CD8-positive, alpha-beta memory T cell (primary cell): ENCODE measurements at regions not wholly inside any gene's neighbourhood (a gene's known extent, or its start where the extent isn't known, plus 50 kb on each side); places are given as distances from the start of the nearest gene placed in this dataset.

Experiments
- CTCF ChIA-PET: fragments of 350-600 bp; sonication (Branson Sonifier 250); formaldehyde crosslinking; loops from one replicate; lab custom pipeline; 2021; ENCODE audit warnings: antibody characterized with exemption; lab: Charles Lee
- POLR2A ChIA-PET: fragments of 350-600 bp; sonication (Branson Sonifier 250); formaldehyde crosslinking; loops from one replicate; lab custom pipeline; 2021; ENCODE audit warnings: antibody characterized with exemption; lab: Charles Lee
- DNase-seq, 5 donors: peaks; one replicate each; pipeline versions ENCODE4 v3.0.0 to v3.0.0-alpha.2; 2020 to 2022; ENCODE audit warnings: mixed read lengths in 1 of 5
- H3K27ac ChIP-seq: one replicate; pipeline ENCODE4 v1.7.0; 2013; ENCODE audit warnings: low read depth, mild to moderate bottlenecking, low read length, moderate library complexity
- H3K27me3 ChIP-seq: 2 replicates; pipeline ENCODE4 v1.7.0; 2013; ENCODE audit warnings: low read length, mild to moderate bottlenecking; ENCODE audit not compliant: insufficient read depth, poor library complexity, severe bottlenecking
- H3K36me3 ChIP-seq: 2 replicates; pipeline ENCODE4 v1.7.0; 2013; ENCODE audit warnings: mild to moderate bottlenecking, low read length, moderate library complexity; ENCODE audit not compliant: insufficient read depth
- H3K4me1 ChIP-seq: 2 replicates; pipeline ENCODE4 v1.7.0; 2013; ENCODE audit warnings: mild to moderate bottlenecking, low read length, moderate library complexity; ENCODE audit not compliant: insufficient read depth
- H3K4me3 ChIP-seq: 2 replicates; pipeline ENCODE4 v1.7.0; 2013; ENCODE audit warnings: mild to moderate bottlenecking, low read length
- H3K9me3 ChIP-seq: 2 replicates; pipeline ENCODE4 v1.7.0; 2013; ENCODE audit warnings: mild to moderate bottlenecking, low read length
- H3K27ac Mint-ChIP-seq, 8 donors: one replicate each; pipeline ENCODE4 v1.8.0; 2020 to 2021; ENCODE audit warnings: mixed read lengths in 8 of 8, mild to moderate bottlenecking in 6 of 8, inconsistent platforms in 3 of 8, moderate library complexity in 3 of 8
- H3K27me3 Mint-ChIP-seq, 2 donors: one replicate each; pipeline ENCODE4 v1.8.0; 2020 to 2021; ENCODE audit warnings: mixed read lengths in 2 of 2, mild to moderate bottlenecking in 1 of 2, moderate library complexity in 1 of 2
- H3K36me3 Mint-ChIP-seq, 3 donors: one replicate each; pipeline ENCODE4 v1.8.0; 2020 to 2021; ENCODE audit warnings: mixed read lengths in 3 of 3, inconsistent platforms in 1 of 3, mild to moderate bottlenecking in 1 of 3
- H3K4me1 Mint-ChIP-seq, 3 donors: one replicate each; pipeline ENCODE4 v1.8.0; 2020 to 2021; ENCODE audit warnings: mixed read lengths in 3 of 3, inconsistent platforms in 1 of 3, mild to moderate bottlenecking in 1 of 3
- H3K4me3 Mint-ChIP-seq, 7 donors: one replicate each; pipeline ENCODE4 v1.8.0; 2020 to 2021; ENCODE audit warnings: mixed read lengths in 7 of 7, mild to moderate bottlenecking in 6 of 7, moderate library complexity in 4 of 7, inconsistent platforms in 2 of 7
- H3K9me3 Mint-ChIP-seq, 5 donors: one replicate each; pipeline ENCODE4 v1.8.0; 2020 to 2022; ENCODE audit warnings: mixed read lengths in 5 of 5, mild to moderate bottlenecking in 3 of 5, moderate library complexity in 2 of 5, inconsistent platforms in 1 of 5

- no peak overlapping the region for H3K27ac Mint-ChIP-seq
- no peaks in the 10 kb centered on the region for H3K4me1 ChIP-seq
- no peaks in the 10 kb centered on the region for H3K4me1 Mint-ChIP-seq
- H3K27me3 Mint-ChIP-seq, result peaks cover 2 to 5% of the 10 kb centered on the region in 2 donors
- H3K9me3 ChIP-seq, result no peaks in the 10 kb centered on the region
- no peak overlapping the region for H3K27ac ChIP-seq
- no peak for DNase-seq
- H3K36me3 Mint-ChIP-seq, result no peaks in the 10 kb centered on the region
- no peak overlapping the region for H3K4me3 ChIP-seq
- H3K4me3 Mint-ChIP-seq, result no peak overlapping the region
- CTCF ChIA-PET, result no interaction called here
- no peaks in the 10 kb centered on the region for H3K36me3 ChIP-seq
- no peaks in the 10 kb centered on the region for H3K27me3 ChIP-seq
- POLR2A ChIA-PET, result no interaction called here
- peaks cover 2 to 15% (median 12%) of the 10 kb centered on the region in 5 donors for H3K9me3 Mint-ChIP-seq
Measured at GRCh38 chr13:59601993-59602392, 561.7 kb downstream of the DIAPH3 start.

- no peak overlapping the region for H3K27ac Mint-ChIP-seq
- POLR2A ChIA-PET, result no interaction called here
- Histone ChIP-seq H3K27ac (no peak overlapping the region), H3K4me3 (no peak overlapping the region), H3K27me3 (no peaks in the 10 kb centered on the region), H3K36me3 (no peaks in the 10 kb centered on the region), H3K4me1 (no peaks in the 10 kb centered on the region), H3K9me3 (no peaks in the 10 kb centered on the region)
- H3K4me3 Mint-ChIP-seq, result no peak overlapping the region
- H3K27me3 Mint-ChIP-seq, result peaks cover 2 to 5% of the 10 kb centered on the region in 2 donors
- H3K9me3 Mint-ChIP-seq, result peaks cover 2 to 13% (median 12%) of the 10 kb centered on the region in 5 donors
- H3K36me3 Mint-ChIP-seq, result no peaks in the 10 kb centered on the region
- CTCF ChIA-PET, result no interaction called here
- no peaks in the 10 kb centered on the region for H3K4me1 Mint-ChIP-seq
- DNase-seq, result no peak
Measured at GRCh38 chr13:59603646-59604045, 560.1 kb downstream of the DIAPH3 start.

- POLR2A ChIA-PET, result no interaction called here
- Histone ChIP-seq H3K9me3 (no peaks in the 10 kb centered on the region), H3K4me1 (no peaks in the 10 kb centered on the region), H3K27ac (no peak overlapping the region), H3K36me3 (no peaks in the 10 kb centered on the region), H3K27me3 (no peaks in the 10 kb centered on the region), H3K4me3 (no peak overlapping the region)
- Mint-ChIP-seq H3K4me3 (no peak overlapping the region), H3K36me3 (no peaks in the 10 kb centered on the region), H3K4me1 (no peaks in the 10 kb centered on the region), H3K27ac (no peak overlapping the region), H3K9me3 (peaks cover 0 to 3% (median 0%) of the 10 kb centered on the region in 5 donors), H3K27me3 (peaks cover 0 to 2% of the 10 kb centered on the region in 2 donors)
- no peak for DNase-seq
- CTCF ChIA-PET, result no interaction called here
Measured at GRCh38 chr13:59607172-59607571, 556.6 kb downstream of the DIAPH3 start.

- no peaks in the 10 kb centered on the region for H3K36me3 Mint-ChIP-seq
- Histone ChIP-seq H3K9me3 (no peaks in the 10 kb centered on the region), H3K4me3 (no peak overlapping the region), H3K36me3 (no peaks in the 10 kb centered on the region), H3K27me3 (no peaks in the 10 kb centered on the region), H3K4me1 (no peaks in the 10 kb centered on the region), H3K27ac (no peak overlapping the region)
- no peak overlapping the region for H3K4me3 Mint-ChIP-seq
- CTCF ChIA-PET, result no interaction called here
- DNase-seq, result no peak
- peaks cover 0 to under 1% (median 0%) of the 10 kb centered on the region in 5 donors for H3K9me3 Mint-ChIP-seq
- no peaks in the 10 kb centered on the region for H3K4me1 Mint-ChIP-seq
- no peak overlapping the region for H3K27ac Mint-ChIP-seq
- H3K27me3 Mint-ChIP-seq, result no peaks in the 10 kb centered on the region
- POLR2A ChIA-PET, result no interaction called here
Measured at GRCh38 chr13:59607780-59608233, 555.9 kb downstream of the DIAPH3 start.

- H3K9me3 Mint-ChIP-seq, result no peaks in the 10 kb centered on the region
- peaks cover 0 to 6% of the 10 kb centered on the region in 2 donors for H3K27me3 Mint-ChIP-seq
- Histone ChIP-seq H3K4me1 (no peaks in the 10 kb centered on the region), H3K36me3 (no peaks in the 10 kb centered on the region), H3K27ac (no peak overlapping the region), H3K4me3 (no peak overlapping the region), H3K27me3 (no peaks in the 10 kb centered on the region), H3K9me3 (no peaks in the 10 kb centered on the region)
- POLR2A ChIA-PET, result no interaction called here
- no peak for DNase-seq
- no peaks in the 10 kb centered on the region for H3K4me1 Mint-ChIP-seq
- H3K27ac Mint-ChIP-seq, result no peak overlapping the region
- CTCF ChIA-PET, result no interaction called here
- no peaks in the 10 kb centered on the region for H3K36me3 Mint-ChIP-seq
- H3K4me3 Mint-ChIP-seq, result no peak overlapping the region
Measured at GRCh38 chr13:59609421-59609820, 554.3 kb downstream of the DIAPH3 start.
